Osteoblast (primary cell): ENCODE measurements at regions not wholly inside any gene's neighbourhood (a gene's known extent, or its start where the extent isn't known, plus 50 kb on each side); places are given as distances from the start of the nearest gene placed in this dataset.
"Not testable (repeated sequence)": the region's sequence is repeated elsewhere in the genome, so short reads cannot be mapped to it uniquely, and the experiment has no call there.

Experiments
- DNase-seq: peaks from one replicate; pipeline ENCODE4 v3.0.0; 2011; ENCODE audit warnings: low spot score, mixed read lengths; ENCODE audit not compliant: insufficient read length; ENCODE audit errors: missing footprints
- H2AFZ ChIP-seq: 2 replicates; pipeline ENCODE4 v1.6.0; 2011; ENCODE audit warnings: mild to moderate bottlenecking, low read length
- H3K27ac ChIP-seq: 2 replicates; pipeline ENCODE4 v1.5.1; 2011; ENCODE audit warnings: mild to moderate bottlenecking, low read depth, low read length, moderate library complexity
- H3K27me3 ChIP-seq: 2 replicates; pipeline ENCODE4 v1.6.0; 2012; ENCODE audit warnings: mild to moderate bottlenecking, control low read depth, inconsistent platforms, low read length, moderate library complexity; ENCODE audit not compliant: insufficient read depth
- H3K36me3 ChIP-seq: 2 replicates; pipeline ENCODE4 v1.5.1; 2011; ENCODE audit warnings: mild to moderate bottlenecking, low read length, control low read depth, moderate library complexity; ENCODE audit not compliant: insufficient read depth
- H3K4me1 ChIP-seq: 2 replicates; pipeline ENCODE4 v1.5.1; 2011; ENCODE audit warnings: mild to moderate bottlenecking, low read length, control low read depth, moderate library complexity; ENCODE audit not compliant: insufficient read depth
- H3K4me2 ChIP-seq: 2 replicates; pipeline ENCODE4 v1.6.0; 2011; ENCODE audit warnings: mild to moderate bottlenecking, low read length; ENCODE audit not compliant: insufficient read depth
- H3K4me3 ChIP-seq: fragments of 200-600 bp; sonication (generic); 3 replicates; pipeline ENCODE4 v1.5.1; 2012; ENCODE audit warnings: mild to moderate bottlenecking, low read length, inconsistent platforms; ENCODE audit not compliant: insufficient read depth
- H3K79me2 ChIP-seq: 2 replicates; pipeline ENCODE4 v1.6.0; 2012; ENCODE audit warnings: mild to moderate bottlenecking, low read length, control low read depth, inconsistent platforms; ENCODE audit not compliant: insufficient read depth
- H3K9me3 ChIP-seq: 2 replicates; pipeline ENCODE4 v1.5.1; 2011; ENCODE audit warnings: low read depth, low read length, control low read depth
- H4K20me1 ChIP-seq: 2 replicates; pipeline ENCODE4 v1.6.0; 2012; ENCODE audit warnings: mild to moderate bottlenecking, low read length, control low read depth; ENCODE audit not compliant: insufficient read depth
- CTCF ChIP-seq: IDR thresholded peaks from 2 replicates; pipeline ENCODE4 v1.5.1; 2011; ENCODE audit warnings: mild to moderate bottlenecking, low read depth, low read length, moderate library complexity; ENCODE audit errors: extremely low read depth

- no peaks in the 10 kb centered on the region for H3K9me3 ChIP-seq
- no peaks in the 10 kb centered on the region for H4K20me1 ChIP-seq
- H3K27ac ChIP-seq, result no peak overlapping the region
- no peak overlapping the region for H2AFZ ChIP-seq
- H3K4me3 ChIP-seq, result no peak overlapping the region
- no peak for DNase-seq
- no peaks in the 10 kb centered on the region for H3K27me3 ChIP-seq
- H3K36me3 ChIP-seq, result no peaks in the 10 kb centered on the region
- no peak overlapping the region for H3K4me2 ChIP-seq
- TF ChIP-seq CTCF, result no peak
- H3K4me1 ChIP-seq, result no peaks in the 10 kb centered on the region
- no peaks in the 10 kb centered on the region for H3K79me2 ChIP-seq
Measured at GRCh38 chr2:36165132-36165531, 190.4 kb upstream of the CRIM1 start.

GRCh38 chr2:36163520-36164254 is 191.9 kb upstream of the CRIM1 start:
- Histone ChIP-seq H3K27ac (no peak overlapping the region), H3K4me3 (no peak overlapping the region), H3K79me2 (no peaks in the 10 kb centered on the region), H3K9me3 (no peaks in the 10 kb centered on the region), H2AFZ (no peak overlapping the region), H3K4me1 (no peaks in the 10 kb centered on the region), H4K20me1 (no peaks in the 10 kb centered on the region), H3K4me2 (no peak overlapping the region), H3K27me3 (no peaks in the 10 kb centered on the region), H3K36me3 (no peaks in the 10 kb centered on the region)
- no peak for TF ChIP-seq CTCF
- no peak for DNase-seq

GRCh38 chr2:36157093-36157492 is 198.5 kb upstream of the CRIM1 start:
- not testable (repeated sequence) for DNase-seq, H2AFZ ChIP-seq, H4K20me1 ChIP-seq, H3K36me3 ChIP-seq, H3K4me3 ChIP-seq, H3K27ac ChIP-seq, H3K79me2 ChIP-seq, H3K4me1 ChIP-seq, H3K4me2 ChIP-seq, H3K9me3 ChIP-seq, H3K27me3 ChIP-seq

- no peak overlapping the region for H3K4me3 ChIP-seq
- H3K36me3 ChIP-seq, result no peaks in the 10 kb centered on the region
- no peak overlapping the region for H3K27ac ChIP-seq
- no peaks in the 10 kb centered on the region for H3K4me1 ChIP-seq
- no peak for DNase-seq
- no peak for TF ChIP-seq CTCF
- H3K9me3 ChIP-seq, result no peaks in the 10 kb centered on the region
- H2AFZ ChIP-seq, result no peak overlapping the region
- H3K4me2 ChIP-seq, result no peak overlapping the region
- no peaks in the 10 kb centered on the region for H3K79me2 ChIP-seq
- H4K20me1 ChIP-seq, result no peaks in the 10 kb centered on the region
- H3K27me3 ChIP-seq, result no peaks in the 10 kb centered on the region
Measured at GRCh38 chr2:36147670-36148390, 207.7 kb upstream of the CRIM1 start.
